GM12875 (cell line): ENCODE measurements at regions not wholly inside any gene's neighbourhood (a gene's known extent, or its start where the extent isn't known, plus 50 kb on each side); places are given as distances from the start of the nearest gene placed in this dataset.
A peak's percentile ranks its signal among the peaks of the same experiment; 100 is the strongest.
"Not testable (repeated sequence)": the region's sequence is repeated elsewhere in the genome, so short reads cannot be mapped to it uniquely, and the experiment has no call there.

Experiments
- H3K4me3 ChIP-seq: one replicate; pipeline ENCODE4 v1.5.1; 2011; ENCODE audit warnings: low read depth, low read length, control low read depth
- TF ChIP-seq, protein P1 (sequence below): IDR thresholded peaks from 2 replicates; pipeline ENCODE4 v1.5.1; 2011; ENCODE audit warnings: low read depth, mild to moderate bottlenecking, control low read depth, inconsistent platforms, low read length, moderate library complexity, borderline replicate concordance; ENCODE audit not compliant: insufficient read depth

DNA sequence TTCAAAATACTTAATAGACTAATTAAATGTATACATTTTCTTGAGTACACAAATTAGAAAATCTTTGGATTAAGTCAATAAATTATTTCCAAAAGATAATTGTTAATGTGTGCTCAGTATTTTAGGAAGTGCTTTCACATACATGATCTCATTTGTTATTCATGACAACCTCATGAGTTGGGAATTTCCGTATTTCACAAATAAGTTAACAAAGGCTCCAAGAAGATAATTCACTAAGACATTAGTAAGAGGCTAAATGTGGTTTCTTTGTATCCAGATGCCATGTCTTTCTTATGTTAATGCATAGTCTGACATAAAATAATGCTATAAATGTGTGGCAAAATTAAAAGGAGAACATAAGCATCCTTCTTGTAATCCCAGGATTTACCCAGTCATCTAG lies 79.5 kb upstream of the TCF21 start:
- TF ChIP-seq, protein P1, sequence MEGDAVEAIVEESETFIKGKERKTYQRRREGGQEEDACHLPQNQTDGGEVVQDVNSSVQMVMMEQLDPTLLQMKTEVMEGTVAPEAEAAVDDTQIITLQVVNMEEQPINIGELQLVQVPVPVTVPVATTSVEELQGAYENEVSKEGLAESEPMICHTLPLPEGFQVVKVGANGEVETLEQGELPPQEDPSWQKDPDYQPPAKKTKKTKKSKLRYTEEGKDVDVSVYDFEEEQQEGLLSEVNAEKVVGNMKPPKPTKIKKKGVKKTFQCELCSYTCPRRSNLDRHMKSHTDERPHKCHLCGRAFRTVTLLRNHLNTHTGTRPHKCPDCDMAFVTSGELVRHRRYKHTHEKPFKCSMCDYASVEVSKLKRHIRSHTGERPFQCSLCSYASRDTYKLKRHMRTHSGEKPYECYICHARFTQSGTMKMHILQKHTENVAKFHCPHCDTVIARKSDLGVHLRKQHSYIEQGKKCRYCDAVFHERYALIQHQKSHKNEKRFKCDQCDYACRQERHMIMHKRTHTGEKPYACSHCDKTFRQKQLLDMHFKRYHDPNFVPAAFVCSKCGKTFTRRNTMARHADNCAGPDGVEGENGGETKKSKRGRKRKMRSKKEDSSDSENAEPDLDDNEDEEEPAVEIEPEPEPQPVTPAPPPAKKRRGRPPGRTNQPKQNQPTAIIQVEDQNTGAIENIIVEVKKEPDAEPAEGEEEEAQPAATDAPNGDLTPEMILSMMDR = no peak
- no peak overlapping the region for H3K4me3 ChIP-seq

DNA sequence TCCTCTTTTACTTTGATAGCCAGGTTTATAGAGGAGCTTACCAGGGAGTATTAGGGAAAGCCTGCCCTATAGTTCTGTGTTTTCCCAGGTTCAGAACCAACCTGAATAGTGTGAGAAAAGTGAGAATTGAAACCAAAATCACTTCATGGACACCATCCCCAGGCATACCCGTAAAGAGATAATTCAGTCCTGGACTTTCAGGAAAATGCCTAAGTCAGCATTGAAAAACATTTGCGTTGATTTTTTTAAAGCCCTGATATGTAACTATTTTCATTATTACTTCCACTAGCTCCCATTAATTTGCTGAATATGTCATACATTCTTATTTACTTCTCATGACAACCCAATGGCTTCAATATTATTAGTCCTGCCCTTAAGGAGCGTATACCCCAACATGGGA lies 77.4 kb upstream of the TCF21 start:
- H3K4me3 ChIP-seq = no peak overlapping the region
- TF ChIP-seq, protein P1 = no peak

DNA sequence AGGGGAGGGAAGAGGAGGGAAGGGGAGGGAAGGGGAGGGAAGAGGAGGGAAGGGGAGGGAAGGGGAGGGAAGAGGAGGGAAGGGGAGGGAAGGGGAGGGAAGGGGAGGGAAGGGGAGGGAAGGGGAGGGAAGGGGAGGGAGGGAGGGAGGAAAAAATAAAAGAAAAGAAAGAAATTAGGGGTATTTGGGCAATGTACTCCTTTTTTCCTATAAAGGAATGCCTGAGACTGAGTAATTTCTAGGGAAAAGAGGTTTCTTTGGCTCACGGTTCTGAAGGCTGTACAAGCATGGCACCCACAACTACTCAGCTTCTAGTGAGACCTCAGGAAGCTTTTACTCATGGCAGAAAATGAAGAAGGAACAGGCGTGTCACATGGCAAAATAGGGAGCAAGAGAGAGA lies 76.5 kb upstream of the TCF21 start:
- H3K4me3 ChIP-seq = not testable (repeated sequence)

DNA sequence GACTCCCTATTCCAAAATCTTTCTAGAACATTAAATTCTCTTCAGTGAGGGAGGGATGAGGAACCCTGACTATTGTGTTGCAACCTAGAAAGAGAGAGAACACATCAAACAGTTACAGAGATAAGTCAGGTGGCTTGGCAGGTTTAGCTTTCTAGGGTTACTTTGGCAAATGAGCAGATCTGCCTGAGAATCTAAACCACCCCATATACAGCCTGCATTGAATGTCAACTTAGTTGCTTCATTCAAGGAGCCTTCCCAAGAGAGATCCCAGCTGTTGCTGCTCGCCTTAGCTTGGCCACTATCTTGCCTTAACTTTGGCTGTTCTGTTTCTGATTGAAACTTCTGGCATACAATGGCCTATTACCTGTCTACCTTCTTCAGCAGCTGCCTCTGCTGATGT lies 74.7 kb upstream of the TCF21 start:
- TF ChIP-seq, protein P1 = no peak
- no peak overlapping the region for H3K4me3 ChIP-seq

DNA sequence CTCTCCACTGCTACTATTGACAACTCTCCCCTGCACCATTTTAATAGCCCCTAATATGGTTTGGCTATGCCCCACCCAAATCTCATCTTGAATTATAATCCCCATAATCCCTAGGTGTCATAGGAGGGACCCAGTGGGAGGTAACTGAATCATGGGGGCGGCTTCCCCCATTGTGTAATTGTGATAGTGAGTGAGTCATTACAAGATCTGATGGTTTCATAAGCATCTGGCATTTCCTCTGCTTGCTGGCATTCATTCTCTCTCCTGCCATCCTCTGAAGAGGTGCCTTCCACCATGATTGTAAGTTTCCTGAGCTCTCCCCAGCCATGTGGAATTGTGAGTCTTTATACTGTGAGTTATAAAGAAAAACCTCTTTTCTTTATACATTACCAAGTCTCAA lies 74.1 kb upstream of the TCF21 start:
- H3K4me3 ChIP-seq = no peak overlapping the region
- TF ChIP-seq, protein P1 = no peak

DNA sequence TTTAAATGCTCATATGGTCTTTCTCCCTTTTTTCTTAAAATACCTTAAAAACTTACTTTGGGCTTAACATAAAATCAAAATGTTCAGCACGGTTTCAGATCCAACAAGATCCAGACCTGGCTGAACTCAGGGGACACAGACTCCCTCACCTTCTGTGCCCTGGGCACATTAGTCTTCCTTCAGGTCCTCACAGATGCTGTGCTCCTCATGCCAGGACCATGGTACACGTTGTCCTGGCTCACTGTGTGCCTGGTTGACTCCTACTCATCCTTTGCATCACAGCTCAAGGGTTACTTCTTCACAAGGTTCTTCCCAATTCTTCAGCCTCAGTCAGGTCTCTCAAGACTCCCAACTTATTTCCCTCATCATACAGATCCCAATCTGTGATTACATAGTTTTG lies 73.6 kb upstream of the TCF21 start:
- no peak overlapping the region for H3K4me3 ChIP-seq
- TF ChIP-seq, protein P1 = no peak

DNA sequence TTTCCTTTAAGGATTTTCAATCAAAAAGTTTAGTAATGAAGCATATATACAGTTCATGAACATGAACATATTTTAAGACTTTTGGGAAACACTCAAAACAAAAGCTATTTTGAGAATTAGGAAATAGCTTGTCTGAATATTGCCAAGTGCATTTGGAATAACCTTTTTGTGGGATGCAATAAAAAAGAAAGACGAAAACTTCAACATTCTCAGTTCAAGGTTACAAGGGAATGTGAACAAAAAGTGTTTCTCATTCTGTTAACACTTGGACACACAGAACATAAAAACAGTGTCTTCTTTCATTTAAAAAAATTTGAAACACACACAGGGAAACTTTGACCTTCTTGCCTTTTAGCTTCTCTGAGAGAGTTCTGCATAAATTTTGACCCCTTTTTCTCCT lies 72.7 kb upstream of the TCF21 start:
- TF ChIP-seq, protein P1 = no peak
- no peak overlapping the region for H3K4me3 ChIP-seq

DNA sequence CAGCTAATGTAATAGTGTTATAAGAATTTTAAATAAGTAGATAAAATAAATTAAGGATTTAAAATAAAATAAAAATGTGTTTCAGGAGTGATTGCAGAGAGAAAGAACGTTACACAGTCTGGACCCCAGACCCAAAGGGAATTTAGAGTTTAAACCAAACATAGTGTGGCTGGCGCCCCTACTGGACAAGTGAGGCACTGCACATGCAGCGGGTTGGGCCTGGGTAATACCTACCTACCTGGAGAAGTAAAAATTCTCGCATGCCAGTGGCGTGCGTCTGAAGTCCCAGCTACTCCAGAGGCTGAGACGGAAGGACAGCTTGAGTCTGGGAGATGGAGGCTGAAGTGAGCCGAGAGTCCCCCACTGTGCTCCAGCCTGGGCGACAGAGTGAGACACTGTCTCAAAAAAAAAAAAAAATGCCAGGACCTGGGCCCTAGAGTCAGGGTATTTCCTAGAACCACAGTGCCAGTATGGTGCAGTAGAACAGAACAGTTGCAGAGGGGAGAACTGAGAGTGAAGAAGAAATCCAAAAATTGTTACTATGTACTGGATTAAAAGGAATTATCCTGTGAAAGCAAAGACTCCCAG lies 71.4 kb upstream of the TCF21 start:
- TF ChIP-seq, protein P1 = peak; percentile 90
- no peak overlapping the region for H3K4me3 ChIP-seq
